ENCODE measurements at regions not wholly inside any gene's neighbourhood (a gene's known extent, or its start where the extent isn't known, plus 50 kb on each side); places are given as distances from the start of the nearest gene placed in this dataset.

DNA sequence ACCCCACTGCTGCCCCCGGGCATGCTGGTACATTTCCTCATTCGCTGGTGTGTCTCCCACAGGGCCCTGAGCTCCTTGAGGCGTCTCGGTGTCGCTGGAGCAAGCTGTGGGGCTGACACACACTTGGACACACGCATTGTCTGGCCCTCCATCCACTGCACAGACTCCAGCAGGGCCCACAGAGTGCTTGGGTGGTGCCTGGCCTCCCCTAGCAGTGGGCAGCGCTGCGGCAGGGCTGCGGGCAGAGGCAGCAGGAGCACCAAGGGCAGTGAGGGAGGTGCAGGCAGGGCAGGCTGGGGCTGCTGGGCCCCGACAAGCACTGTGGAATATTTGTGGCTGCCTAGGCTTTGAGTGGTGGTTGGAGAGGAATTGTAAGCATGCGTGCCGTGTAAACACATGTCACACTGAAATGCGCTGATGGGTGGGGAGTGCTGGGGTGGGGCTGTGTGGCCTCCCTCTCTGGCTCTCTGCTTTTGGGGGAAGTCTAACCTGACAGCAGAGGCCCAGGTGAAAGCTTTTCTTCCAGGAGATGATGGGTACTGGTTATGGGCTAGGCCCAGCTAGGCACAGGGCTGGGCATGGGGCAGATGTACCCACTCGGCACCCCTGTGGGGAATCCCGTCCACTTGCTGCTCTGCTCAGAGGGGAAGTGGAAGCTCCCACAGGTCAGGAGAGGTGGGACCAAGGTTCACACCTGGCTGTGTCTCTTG lies 55.5 kb upstream of the HS6ST1 start:
- Mint-ChIP-seq H3K9me3 (no peaks in the 10 kb centered on the region), H3K36me3 (no peaks in the 10 kb centered on the region), H3K27ac (no peak overlapping the region), H3K4me1 (peaks cover 20% of the 10 kb centered on the region), H3K4me3 (no peak overlapping the region), H3K27me3 (ENCODE audit: low read depth) (peaks cover 3% of the 10 kb centered on the region; the same call in 1 of the 2 replicates)
- ATAC-seq (no peak), DNase-seq (ENCODE audit: low spot score) (peak; percentile 2)
- TF ChIP-seq NFE2L1 (CRISPR knock-in tag; IDR thresholded peaks at IDR 0.05) (no peak), HMGXB4 (CRISPR knock-in tag; IDR thresholded peaks at IDR 0.05) (no peak), FOXJ3 (CRISPR knock-in tag; IDR thresholded peaks at IDR 0.05; ENCODE audit: borderline replicate concordance) (no peak), IRF2 (CRISPR knock-in tag; IDR thresholded peaks at IDR 0.05; ENCODE audit: borderline replicate concordance, low read depth) (no peak)
- TF ChIP-seq, protein P1, sequence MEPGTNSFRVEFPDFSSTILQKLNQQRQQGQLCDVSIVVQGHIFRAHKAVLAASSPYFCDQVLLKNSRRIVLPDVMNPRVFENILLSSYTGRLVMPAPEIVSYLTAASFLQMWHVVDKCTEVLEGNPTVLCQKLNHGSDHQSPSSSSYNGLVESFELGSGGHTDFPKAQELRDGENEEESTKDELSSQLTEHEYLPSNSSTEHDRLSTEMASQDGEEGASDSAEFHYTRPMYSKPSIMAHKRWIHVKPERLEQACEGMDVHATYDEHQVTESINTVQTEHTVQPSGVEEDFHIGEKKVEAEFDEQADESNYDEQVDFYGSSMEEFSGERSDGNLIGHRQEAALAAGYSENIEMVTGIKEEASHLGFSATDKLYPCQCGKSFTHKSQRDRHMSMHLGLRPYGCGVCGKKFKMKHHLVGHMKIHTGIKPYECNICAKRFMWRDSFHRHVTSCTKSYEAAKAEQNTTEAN (CRISPR knock-in tag; IDR thresholded peaks at IDR 0.05) = no peak
- CTCF ChIA-PET = interaction anchor here (0.9 kb wide), 1 partner anchor 14 kb away, joined by 3 read pairs; no protein-coding TSS in a partner anchor
- POLR2A ChIA-PET = no interaction called here

- Mint-ChIP-seq H3K4me3 (no peak overlapping the region), H3K4me1 (peaks cover 17% of the 10 kb centered on the region), H3K9me3 (no peaks in the 10 kb centered on the region), H3K27me3 (ENCODE audit: low read depth) (peaks cover 3% of the 10 kb centered on the region; the same call in 1 of the 2 replicates), H3K36me3 (no peaks in the 10 kb centered on the region), H3K27ac (no peak overlapping the region)
- TF ChIP-seq GTF2I (CRISPR knock-in tag; conservative IDR thresholded peaks at IDR 0.05) (no peak), NFE2L1 (CRISPR knock-in tag; IDR thresholded peaks at IDR 0.05) (no peak), MLX (CRISPR knock-in tag; IDR thresholded peaks at IDR 0.05) (no peak), CBFB (CRISPR knock-in tag; IDR thresholded peaks at IDR 0.05; ENCODE audit: low read depth) (no peak), OVOL2 (CRISPR knock-in tag; IDR thresholded peaks at IDR 0.05; ENCODE audit: borderline replicate concordance) (no peak), ZBTB21 (CRISPR knock-in tag; IDR thresholded peaks at IDR 0.05; ENCODE audit: borderline replicate concordance) (no peak), USF2 (CRISPR knock-in tag; IDR thresholded peaks at IDR 0.05) (no peak), ESRRA (CRISPR knock-in tag; IDR thresholded peaks at IDR 0.05; ENCODE audit: borderline replicate concordance) (no peak), CREM (CRISPR knock-in tag; IDR thresholded peaks at IDR 0.05) (no peak), SMAD3 (CRISPR knock-in tag; IDR thresholded peaks at IDR 0.05; ENCODE audit: borderline replicate concordance) (no peak), JUN (CRISPR knock-in tag; IDR thresholded peaks at IDR 0.05) (no peak), ATF2 (CRISPR knock-in tag; IDR thresholded peaks at IDR 0.05; ENCODE audit: borderline replicate concordance, low read depth) (no peak), CREB1 (CRISPR knock-in tag; IDR thresholded peaks at IDR 0.05) (no peak), NR2C2 (CRISPR knock-in tag; IDR thresholded peaks at IDR 0.05) (no peak)
- TF ChIP-seq, protein P2, sequence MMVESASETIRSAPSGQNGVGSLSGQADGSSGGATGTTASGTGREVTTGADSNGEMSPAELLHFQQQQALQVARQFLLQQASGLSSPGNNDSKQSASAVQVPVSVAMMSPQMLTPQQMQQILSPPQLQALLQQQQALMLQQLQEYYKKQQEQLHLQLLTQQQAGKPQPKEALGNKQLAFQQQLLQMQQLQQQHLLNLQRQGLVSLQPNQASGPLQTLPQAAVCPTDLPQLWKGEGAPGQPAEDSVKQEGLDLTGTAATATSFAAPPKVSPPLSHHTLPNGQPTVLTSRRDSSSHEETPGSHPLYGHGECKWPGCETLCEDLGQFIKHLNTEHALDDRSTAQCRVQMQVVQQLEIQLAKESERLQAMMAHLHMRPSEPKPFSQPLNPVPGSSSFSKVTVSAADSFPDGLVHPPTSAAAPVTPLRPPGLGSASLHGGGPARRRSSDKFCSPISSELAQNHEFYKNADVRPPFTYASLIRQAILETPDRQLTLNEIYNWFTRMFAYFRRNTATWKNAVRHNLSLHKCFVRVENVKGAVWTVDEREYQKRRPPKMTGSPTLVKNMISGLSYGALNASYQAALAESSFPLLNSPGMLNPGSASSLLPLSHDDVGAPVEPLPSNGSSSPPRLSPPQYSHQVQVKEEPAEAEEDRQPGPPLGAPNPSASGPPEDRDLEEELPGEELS (CRISPR knock-in tag; IDR thresholded peaks at IDR 0.05) = no peak
- TF ChIP-seq, protein P3, sequence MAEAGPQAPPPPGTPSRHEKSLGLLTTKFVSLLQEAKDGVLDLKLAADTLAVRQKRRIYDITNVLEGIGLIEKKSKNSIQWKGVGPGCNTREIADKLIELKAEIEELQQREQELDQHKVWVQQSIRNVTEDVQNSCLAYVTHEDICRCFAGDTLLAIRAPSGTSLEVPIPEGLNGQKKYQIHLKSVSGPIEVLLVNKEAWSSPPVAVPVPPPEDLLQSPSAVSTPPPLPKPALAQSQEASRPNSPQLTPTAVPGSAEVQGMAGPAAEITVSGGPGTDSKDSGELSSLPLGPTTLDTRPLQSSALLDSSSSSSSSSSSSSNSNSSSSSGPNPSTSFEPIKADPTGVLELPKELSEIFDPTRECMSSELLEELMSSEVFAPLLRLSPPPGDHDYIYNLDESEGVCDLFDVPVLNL (CRISPR knock-in tag; IDR thresholded peaks at IDR 0.05; ENCODE audit: borderline replicate concordance, low read depth) = no peak
- TF ChIP-seq, protein P4, sequence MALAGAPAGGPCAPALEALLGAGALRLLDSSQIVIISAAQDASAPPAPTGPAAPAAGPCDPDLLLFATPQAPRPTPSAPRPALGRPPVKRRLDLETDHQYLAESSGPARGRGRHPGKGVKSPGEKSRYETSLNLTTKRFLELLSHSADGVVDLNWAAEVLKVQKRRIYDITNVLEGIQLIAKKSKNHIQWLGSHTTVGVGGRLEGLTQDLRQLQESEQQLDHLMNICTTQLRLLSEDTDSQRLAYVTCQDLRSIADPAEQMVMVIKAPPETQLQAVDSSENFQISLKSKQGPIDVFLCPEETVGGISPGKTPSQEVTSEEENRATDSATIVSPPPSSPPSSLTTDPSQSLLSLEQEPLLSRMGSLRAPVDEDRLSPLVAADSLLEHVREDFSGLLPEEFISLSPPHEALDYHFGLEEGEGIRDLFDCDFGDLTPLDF (CRISPR knock-in tag; IDR thresholded peaks at IDR 0.05) = no peak
- ATAC-seq (no peak), DNase-seq (ENCODE audit: low spot score) (peak; percentile 3)
- POLR2A ChIA-PET = no interaction called here
- CTCF ChIA-PET = interaction anchor here (0.9 kb wide), 1 partner anchor 13 kb away, joined by 3 read pairs; no protein-coding TSS in a partner anchor
Observed at GRCh38 chr2:128374711-128375413, 56.2 kb upstream of the HS6ST1 start.
